ENCODE measurements at regions not wholly inside any gene's neighbourhood (a gene's known extent, or its start where the extent isn't known, plus 50 kb on each side); places are given as distances from the start of the nearest gene placed in this dataset.
"Not testable (repeated sequence)": the region's sequence is repeated elsewhere in the genome, so short reads cannot be mapped to it uniquely, and the experiment has no call there.

GRCh38 chr5:15383021-15383420, 117.0 kb upstream of the FBXL7 start:
- no peak for DNase-seq

GRCh38 chr5:15377573-15378340, 122.2 kb upstream of the FBXL7 start:
- DNase-seq, result no peak

- no peak for DNase-seq
Measured at GRCh38 chr5:15376803-15377202, 123.2 kb upstream of the FBXL7 start.

GRCh38 chr5:15376088-15376487, 123.9 kb upstream of the FBXL7 start:
- DNase-seq, result no peak

- DNase-seq, result no peak
Measured at GRCh38 chr5:15375559-15375958, 124.4 kb upstream of the FBXL7 start.

GRCh38 chr5:15374886-15375285, 125.1 kb upstream of the FBXL7 start:
- DNase-seq, result no peak

- no peak for DNase-seq
Measured at GRCh38 chr5:15373151-15373550, 126.8 kb upstream of the FBXL7 start.

- no peak for DNase-seq
Measured at GRCh38 chr5:15371184-15371583, 128.8 kb upstream of the FBXL7 start.

GRCh38 chr5:15368835-15369234, 131.1 kb upstream of the FBXL7 start:
- no peak for DNase-seq

- DNase-seq, result no peak
Measured at GRCh38 chr5:15367489-15367888, 132.5 kb upstream of the FBXL7 start.

GRCh38 chr5:15366676-15367391, 133.1 kb upstream of the FBXL7 start:
- no peak for DNase-seq

GRCh38 chr5:15365070-15365469, 134.9 kb upstream of the FBXL7 start:
- no peak for DNase-seq

- DNase-seq, result no peak
Measured at GRCh38 chr5:15363601-15364000, 136.4 kb upstream of the FBXL7 start.

- DNase-seq, result not testable (repeated sequence)
Measured at GRCh38 chr5:15357092-15357453, 142.9 kb upstream of the FBXL7 start.

- DNase-seq, result not testable (repeated sequence)
Measured at GRCh38 chr5:15356308-15357091, 143.5 kb upstream of the FBXL7 start.

- DNase-seq, result no peak
Measured at GRCh38 chr5:15354021-15354420, 146.0 kb upstream of the FBXL7 start.

GRCh38 chr5:15353086-15353645, 146.8 kb upstream of the FBXL7 start:
- no peak for DNase-seq

- no peak for DNase-seq
Measured at GRCh38 chr5:15350614-15351013, 149.4 kb upstream of the FBXL7 start.

GRCh38 chr5:15346738-15347137, 153.2 kb upstream of the FBXL7 start:
- no peak for DNase-seq

- DNase-seq, result no peak
Measured at GRCh38 chr5:15344954-15345353, 155.0 kb upstream of the FBXL7 start.

GRCh38 chr5:15338546-15338945, 161.4 kb upstream of the FBXL7 start:
- DNase-seq, result no peak

GRCh38 chr5:15334551-15335266, 165.3 kb upstream of the FBXL7 start:
- no peak for DNase-seq

- no peak for DNase-seq
Measured at GRCh38 chr5:15333091-15333490, 166.9 kb upstream of the FBXL7 start.

Data from CD4-positive, alpha-beta T cell treated with Interleukin-1 beta for 1 hour (primary cell).